ENCODE measurements at regions not wholly inside any gene's neighbourhood (a gene's known extent, or its start where the extent isn't known, plus 50 kb on each side); places are given as distances from the start of the nearest gene placed in this dataset.

DNA sequence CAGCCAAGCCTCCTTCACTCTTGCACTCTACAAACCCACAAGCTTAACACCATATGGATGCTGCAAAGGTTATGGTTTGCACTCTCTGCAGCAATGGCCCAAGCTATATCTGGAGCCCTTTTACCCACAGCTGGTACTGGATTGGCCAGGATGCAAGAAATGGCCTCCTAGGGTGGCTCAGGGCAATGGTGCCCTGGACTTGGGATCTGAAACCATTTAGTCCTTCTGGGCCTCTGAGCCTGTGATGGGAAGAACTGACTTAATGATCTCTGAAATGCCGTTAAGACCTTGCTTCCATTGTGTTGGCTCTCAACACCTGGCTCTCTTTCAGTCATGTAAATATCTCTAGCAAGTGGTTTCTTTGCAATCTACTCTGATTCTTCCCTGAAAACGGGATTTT, 626.0 kb downstream of the KCTD8 start:
- DNase-seq (ENCODE audit: extremely low read depth in 1 of 4, low spot score in 3 of 4) (no peak), FAIRE-seq (no peak), ATAC-seq (no peak)
- Histone ChIP-seq H3K9me1 (ENCODE audit: control insufficient read depth, insufficient read depth, low read length) (no peaks in the 10 kb centered on the region), H3K36me3 (ENCODE audit: control insufficient read depth, insufficient read depth, low read length) (no peaks in the 10 kb centered on the region), H3K79me2 (ENCODE audit: control insufficient read depth, insufficient read depth, low read length) (no peaks in the 10 kb centered on the region), H3K27me3 (ENCODE audit: control insufficient read depth in 2 of 2, insufficient read depth in 2 of 2, low read length in 2 of 2) (no peaks in the 10 kb centered on the region), H3K9ac (ENCODE audit: insufficient read depth in 1 of 2, low read depth in 2 of 2, low read length in 2 of 2) (no peak overlapping the region), H3K9me3 (replicated peaks; ENCODE audit: control insufficient read depth, insufficient read depth, low read depth, low read length) (no peaks in the 10 kb centered on the region; the same call in 1 of the 2 replicates), H3K27ac (ENCODE audit: extremely low read depth, low read depth, low read length) (no peak overlapping the region), H3K4me1 (replicated peaks in 1 of 2; ENCODE audit: control insufficient read depth in 2 of 2, insufficient read depth in 2 of 2, low read length in 2 of 2) (no peaks in the 10 kb centered on the region), H3K4me3 (no peak overlapping the region), H3K4me2 (ENCODE audit: insufficient read depth, low read length) (no peak overlapping the region), H4K20me1 (replicated peaks; ENCODE audit: control insufficient read depth, insufficient read depth, low read length) (no peaks in the 10 kb centered on the region), H2AFZ (ENCODE audit: low read depth, low read length) (no peak overlapping the region)
- no TSS peak for BruUV-seq (replicated peaks)
- 0% methylated on average over 2 of the region's 2 CpGs for WGBS (ENCODE audit: insufficient coverage, low coverage, missing lambda C conversion rate)
- ChIA-PET CTCF (ENCODE audit: low intra/inter-chr PET ratio) (no interaction called here), POLR2A (no interaction called here)
- intact Hi-C loops (cut with micrococcal nuclease) (no loop called here), in situ Hi-C loops (cut with MboI) (no loop called here)
- TF ChIP-seq FIP1L1 (IDR thresholded peaks at IDR 0.05; ENCODE audit: low read depth, low read length, poor library complexity, severe bottlenecking) (no peak), ZNF444 (CRISPR knock-in tag; IDR thresholded peaks at IDR 0.05) (no peak), ZC3H8 (IDR thresholded peaks at IDR 0.05) (no peak), CHAMP1 (IDR thresholded peaks at IDR 0.05) (no peak)

- ATAC-seq (no peak), DNase-seq (ENCODE audit: extremely low read depth in 1 of 4, low spot score in 3 of 4) (no peak), FAIRE-seq (no peak)
- H3K79me2 ChIP-seq (ENCODE audit: control insufficient read depth, insufficient read depth, low read length): no peaks in the 10 kb centered on the region
- H3K4me1 ChIP-seq (replicated peaks in 1 of 2; ENCODE audit: control insufficient read depth in 2 of 2, insufficient read depth in 2 of 2, low read length in 2 of 2): no peaks in the 10 kb centered on the region
- H3K27me3 ChIP-seq (ENCODE audit: control insufficient read depth in 2 of 2, insufficient read depth in 2 of 2, low read length in 2 of 2): no peaks in the 10 kb centered on the region
- H3K9me1 ChIP-seq (ENCODE audit: control insufficient read depth, insufficient read depth, low read length): no peaks in the 10 kb centered on the region
- H3K4me2 ChIP-seq (ENCODE audit: insufficient read depth, low read length): no peak overlapping the region
- intact Hi-C loops (cut with micrococcal nuclease) (no loop called here), in situ Hi-C loops (cut with MboI) (no loop called here)
- BruUV-seq (replicated peaks): no TSS peak
- H4K20me1 ChIP-seq (replicated peaks; ENCODE audit: control insufficient read depth, insufficient read depth, low read length): no peaks in the 10 kb centered on the region
- no peak overlapping the region for H3K9ac ChIP-seq (ENCODE audit: insufficient read depth in 1 of 2, low read depth in 2 of 2, low read length in 2 of 2)
- H2AFZ ChIP-seq (ENCODE audit: low read depth, low read length): no peak overlapping the region
- CTCF ChIA-PET (ENCODE audit: low intra/inter-chr PET ratio): no interaction called here
- POLR2A ChIA-PET: no interaction called here
- no peaks in the 10 kb centered on the region for H3K36me3 ChIP-seq (ENCODE audit: control insufficient read depth, insufficient read depth, low read length)
- no peak overlapping the region for H3K27ac ChIP-seq (ENCODE audit: extremely low read depth, low read depth, low read length)
- 0 out of 2 replicates have a peak, but pooled peaks cover 2% of the 10 kb centered on the region for H3K9me3 ChIP-seq (replicated peaks; ENCODE audit: control insufficient read depth, insufficient read depth, low read depth, low read length)
- H3K4me3 ChIP-seq: no peak overlapping the region
- TF ChIP-seq MAFK (IDR thresholded peaks at IDR 0.05; ENCODE audit: low read length) (no peak), NFIX (CRISPR knock-in tag; IDR thresholded peaks at IDR 0.05; ENCODE audit: low read depth) (no peak), ETV5 (CRISPR knock-in tag; IDR thresholded peaks at IDR 0.05; ENCODE audit: low read depth) (no peak)
These were observed 612.7 kb downstream of the KCTD8 start for GRCh38 chr4:43835869-43836268.
